ENCODE measurements at regions not wholly inside any gene's neighbourhood (a gene's known extent, or its start where the extent isn't known, plus 50 kb on each side); places are given as distances from the start of the nearest gene placed in this dataset.
A peak's percentile ranks its signal among the peaks of the same experiment; 100 is the strongest.

- DNase-seq (ENCODE audit: low read depth) = no peak
- H3K4me3 ChIP-seq (ENCODE audit: low read depth, low read length) = no peak overlapping the region
Observed at GRCh38 chr6:85396159-85396808, 53.6 kb upstream of the NT5E start.

GRCh38 chr6:85395746-85396145 lies 54.1 kb upstream of the NT5E start:
- H3K4me3 ChIP-seq (ENCODE audit: low read depth, low read length) = no peak overlapping the region
- no peak for DNase-seq (ENCODE audit: low read depth)

DNA sequence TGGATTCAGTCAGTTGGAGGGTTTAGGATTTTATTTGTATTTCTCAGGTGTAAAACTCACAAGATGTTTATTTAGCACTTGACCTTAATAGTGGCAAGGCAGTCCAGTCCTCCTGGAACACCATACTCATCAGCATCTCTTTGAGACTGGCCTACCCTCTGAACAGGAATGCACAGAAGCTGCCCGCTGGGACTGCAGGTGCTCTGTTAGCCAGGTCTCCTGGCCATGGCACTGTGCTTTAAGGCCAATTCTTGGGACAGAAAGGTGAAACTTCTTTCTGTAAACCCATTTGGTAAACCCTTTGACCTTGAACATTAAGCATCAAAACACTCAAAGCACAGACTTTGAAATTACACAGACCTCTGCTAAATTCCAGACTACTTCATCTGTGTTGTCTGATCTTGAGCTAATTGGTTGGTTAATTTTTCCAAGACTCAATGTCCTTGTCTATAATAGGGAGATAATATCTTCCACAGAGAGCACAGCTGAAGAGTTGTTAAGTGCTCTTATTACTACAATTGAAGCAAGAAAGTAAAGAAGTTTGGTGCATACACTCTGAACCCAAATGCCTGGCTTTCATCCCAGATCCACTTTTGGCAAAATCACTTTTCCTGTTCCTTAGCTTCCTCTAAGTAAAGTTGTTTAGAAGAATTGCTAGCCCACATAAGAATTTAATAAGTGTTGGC lies 54.9 kb upstream of the NT5E start:
- no peak overlapping the region for H3K4me3 ChIP-seq (ENCODE audit: low read depth, low read length)
- no peak for DNase-seq (ENCODE audit: low read depth)

- H3K4me3 ChIP-seq (ENCODE audit: low read depth, low read length) = no peak overlapping the region
- no peak for DNase-seq (ENCODE audit: low read depth)
Observed at GRCh38 chr6:85394199-85394598, 55.7 kb upstream of the NT5E start.

DNA sequence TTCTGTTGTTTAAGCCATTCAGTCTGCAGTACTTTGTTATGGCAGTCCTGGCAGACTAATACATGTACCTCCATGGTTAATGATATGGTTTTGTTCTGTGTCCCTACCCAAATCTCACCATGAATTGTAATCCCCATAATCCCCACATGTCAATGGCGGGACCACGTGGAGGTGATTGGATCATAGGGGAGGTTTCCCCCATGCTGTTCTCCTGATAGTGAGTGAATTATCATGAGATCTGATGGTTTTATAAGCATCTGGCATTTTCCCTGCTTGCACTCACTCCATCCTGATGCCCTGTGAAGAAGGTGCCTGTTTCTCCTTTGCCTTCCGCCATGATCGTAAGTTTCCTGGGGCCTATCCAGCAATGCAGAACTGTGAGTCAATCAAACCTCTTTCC lies 57.5 kb upstream of the NT5E start:
- no peak for DNase-seq (ENCODE audit: low read depth)
- H3K4me3 ChIP-seq (ENCODE audit: low read depth, low read length) = no peak overlapping the region

DNA sequence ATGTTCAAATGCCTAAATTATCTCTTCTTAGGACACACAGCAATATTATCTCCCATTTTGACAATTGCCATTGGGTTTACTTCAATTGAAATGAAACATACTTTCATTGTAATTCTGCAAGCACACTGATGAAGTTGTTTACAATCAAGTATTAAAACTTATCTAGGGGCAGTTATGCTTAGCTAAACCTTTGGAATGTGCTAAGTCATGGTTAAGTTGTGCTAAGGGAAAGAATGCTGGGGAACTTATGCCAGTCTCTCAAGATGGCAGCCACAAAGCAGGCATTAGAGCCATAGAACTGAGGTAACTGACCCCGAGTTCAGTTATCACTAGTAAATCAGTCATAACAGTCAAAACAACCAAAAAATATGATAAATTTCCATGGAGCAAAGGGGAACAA lies 59.1 kb upstream of the NT5E start:
- DNase-seq (ENCODE audit: low read depth) = no peak
- no peak overlapping the region for H3K4me3 ChIP-seq (ENCODE audit: low read depth, low read length)

GRCh38 chr6:85390105-85390728 lies 59.7 kb upstream of the NT5E start:
- no peak for DNase-seq (ENCODE audit: low read depth)
- H3K4me3 ChIP-seq (ENCODE audit: low read depth, low read length) = no peak overlapping the region

GRCh38 chr6:85389151-85389797 lies 60.6 kb upstream of the NT5E start:
- no peak for DNase-seq (ENCODE audit: low read depth)
- H3K4me3 ChIP-seq (ENCODE audit: low read depth, low read length) = no peak overlapping the region

- DNase-seq (ENCODE audit: low read depth) = no peak
- no peak overlapping the region for H3K4me3 ChIP-seq (ENCODE audit: low read depth, low read length)
Observed at GRCh38 chr6:85388531-85388930, 61.4 kb upstream of the NT5E start.

- no peak for DNase-seq (ENCODE audit: low read depth)
- H3K4me3 ChIP-seq (ENCODE audit: low read depth, low read length) = no peak overlapping the region
Observed at GRCh38 chr6:85385636-85386315, 64.1 kb upstream of the NT5E start.

DNA sequence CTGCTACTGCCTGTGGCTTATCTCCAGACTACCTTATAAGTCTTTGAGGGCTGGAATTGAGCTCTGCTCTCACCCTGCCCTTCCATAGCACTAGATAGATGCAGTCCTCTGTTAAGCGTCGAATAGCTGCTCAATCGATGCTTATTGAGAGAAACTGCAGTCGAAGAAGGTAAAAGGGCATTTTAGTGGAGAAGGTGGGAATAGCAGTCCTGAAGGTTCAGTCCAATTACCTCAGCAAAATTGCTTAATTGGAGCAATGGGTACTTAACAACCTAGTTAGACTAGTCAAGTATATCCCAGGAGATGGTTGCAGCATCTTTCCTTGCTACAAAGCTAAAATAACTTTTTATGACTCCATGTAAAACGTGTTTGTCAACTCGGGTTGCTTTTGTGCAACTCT lies 66.8 kb upstream of the NT5E start:
- H3K4me3 ChIP-seq (ENCODE audit: low read depth, low read length) = no peak overlapping the region
- DNase-seq (ENCODE audit: low read depth) = no peak

GRCh38 chr6:85382541-85382940 lies 67.3 kb upstream of the NT5E start:
- DNase-seq (ENCODE audit: low read depth) = no peak
- H3K4me3 ChIP-seq (ENCODE audit: low read depth, low read length) = no peak overlapping the region

- DNase-seq (ENCODE audit: low read depth) = no peak
- no peak overlapping the region for H3K4me3 ChIP-seq (ENCODE audit: low read depth, low read length)
Observed at GRCh38 chr6:85372915-85373270, 77.0 kb upstream of the NT5E start.

GRCh38 chr6:85372188-85372914 lies 77.5 kb upstream of the NT5E start:
- DNase-seq (ENCODE audit: low read depth) = no peak
- no peak overlapping the region for H3K4me3 ChIP-seq (ENCODE audit: low read depth, low read length)

- H3K4me3 ChIP-seq (ENCODE audit: low read depth, low read length) = no peak overlapping the region
- DNase-seq (ENCODE audit: low read depth) = no peak
Observed at GRCh38 chr6:85368631-85369030, 81.3 kb upstream of the NT5E start.

GRCh38 chr6:85364344-85364743 lies 85.5 kb upstream of the NT5E start:
- peak; percentile 34 for DNase-seq (ENCODE audit: low read depth)

GRCh38 chr6:85363870-85364269 lies 86.0 kb upstream of the NT5E start:
- DNase-seq (ENCODE audit: low read depth) = no peak

More at GRCh38 chr6:85364344-85364743, 85.5 kb upstream of the NT5E start:
- no peak overlapping the region for H3K4me3 ChIP-seq (ENCODE audit: low read depth, low read length)

GRCh38 chr6:85362652-85363310 lies 87.1 kb upstream of the NT5E start:
- no peak overlapping the region for H3K4me3 ChIP-seq (ENCODE audit: low read depth, low read length)
- no peak for DNase-seq (ENCODE audit: low read depth)

More at GRCh38 chr6:85363870-85364269, 86.0 kb upstream of the NT5E start:
- H3K4me3 ChIP-seq (ENCODE audit: low read depth, low read length) = no peak overlapping the region

GRCh38 chr6:85361643-85362014 lies 88.3 kb upstream of the NT5E start:
- DNase-seq (ENCODE audit: low read depth) = no peak
- H3K4me3 ChIP-seq (ENCODE audit: low read depth, low read length) = no peak overlapping the region

Data from skeletal muscle cell (primary cell).